Calu3 (cell line): ENCODE measurements at regions not wholly inside any gene's neighbourhood (a gene's known extent, or its start where the extent isn't known, plus 50 kb on each side); places are given as distances from the start of the nearest gene placed in this dataset.

ENCODE experiments used
- BruUV-seq: library from RNA; stranded (reverse); fragments of 400-500 nt; replicated peaks from 2 replicates; lab custom pipeline; 2021; lab: Mats Ljungman, UMichigan
- CTCF ChIA-PET: fragments of 300-600 bp; sonication (Branson Sonifier 250); formaldehyde crosslinking; loops from one replicate; lab custom pipeline; 2022; ENCODE audit warnings: antibody characterized with exemption; lab: Charles Lee
- DNase-seq: peaks from one replicate; pipeline ENCODE4 v3.0.0; 2022
- H3K27ac Mint-ChIP-seq: one replicate; pipeline ENCODE4 v1.8.0; 2022; ENCODE audit warnings: mixed read lengths; ENCODE audit not compliant: unreplicated experiment
- H3K27me3 Mint-ChIP-seq: one replicate; pipeline ENCODE4 v1.8.0; 2022; ENCODE audit warnings: mixed read lengths; ENCODE audit not compliant: unreplicated experiment
- H3K36me3 Mint-ChIP-seq: one replicate; pipeline ENCODE4 v1.8.0; 2022; ENCODE audit warnings: mild to moderate bottlenecking, moderate library complexity, mixed read lengths; ENCODE audit not compliant: insufficient read depth, unreplicated experiment
- H3K4me1 Mint-ChIP-seq: one replicate; pipeline ENCODE4 v1.8.0; 2022; ENCODE audit warnings: mild to moderate bottlenecking, low read depth, mixed read lengths; ENCODE audit not compliant: unreplicated experiment
- H3K4me3 Mint-ChIP-seq: one replicate; pipeline ENCODE4 v1.8.0; 2022; ENCODE audit warnings: mild to moderate bottlenecking, low read depth, moderate library complexity, mixed read lengths; ENCODE audit not compliant: unreplicated experiment
- H3K9me3 Mint-ChIP-seq: one replicate; pipeline ENCODE4 v1.8.0; 2022; ENCODE audit warnings: low read depth, mixed read lengths; ENCODE audit not compliant: unreplicated experiment
- CTCF ChIP-seq: fragments of 200-600 bp; IDR thresholded peaks from one replicate; pipeline ENCODE4 v1.8.0; 2022; ENCODE audit warnings: antibody characterized with exemption; ENCODE audit not compliant: unreplicated experiment
- intact Hi-C: fragments of 100-400 bp; cut with micrococcal nuclease; formaldehyde crosslinking; loops from one replicate; pipeline ENCODE4 v1.10.0; 2022; ENCODE audit not compliant: unreplicated experiment

GRCh38 chr2:53378791-53379190 lies 388.8 kb upstream of the CHAC2 start:
- no TSS peak for BruUV-seq
- CTCF ChIA-PET = no interaction called here
- no peak for DNase-seq
- H3K9me3 Mint-ChIP-seq = no peaks in the 10 kb centered on the region
- H3K4me1 Mint-ChIP-seq = no peaks in the 10 kb centered on the region
- no peaks in the 10 kb centered on the region for H3K27me3 Mint-ChIP-seq
- no peak overlapping the region for H3K4me3 Mint-ChIP-seq
- no peak for TF ChIP-seq CTCF
- no peak overlapping the region for H3K27ac Mint-ChIP-seq
- intact Hi-C loops = no loop called here
- H3K36me3 Mint-ChIP-seq = no peaks in the 10 kb centered on the region

GRCh38 chr2:53373126-53373525 lies 394.5 kb upstream of the CHAC2 start:
- no peaks in the 10 kb centered on the region for H3K36me3 Mint-ChIP-seq
- no peak overlapping the region for H3K27ac Mint-ChIP-seq
- no peaks in the 10 kb centered on the region for H3K27me3 Mint-ChIP-seq
- TF ChIP-seq CTCF = no peak
- intact Hi-C loops = no loop called here
- no peak for DNase-seq
- CTCF ChIA-PET = no interaction called here
- no peaks in the 10 kb centered on the region for H3K9me3 Mint-ChIP-seq
- H3K4me3 Mint-ChIP-seq = no peak overlapping the region
- BruUV-seq = no TSS peak
- no peaks in the 10 kb centered on the region for H3K4me1 Mint-ChIP-seq

- no peaks in the 10 kb centered on the region for H3K4me1 Mint-ChIP-seq
- no peak overlapping the region for H3K4me3 Mint-ChIP-seq
- H3K27me3 Mint-ChIP-seq = no peaks in the 10 kb centered on the region
- peaks cover 3% of the 10 kb centered on the region for H3K9me3 Mint-ChIP-seq
- no peak for DNase-seq
- no peaks in the 10 kb centered on the region for H3K36me3 Mint-ChIP-seq
- intact Hi-C loops = no loop called here
- no peak overlapping the region for H3K27ac Mint-ChIP-seq
- no peak for TF ChIP-seq CTCF
- CTCF ChIA-PET = no interaction called here
- BruUV-seq = no TSS peak
Observed at GRCh38 chr2:53366543-53366942, 401.1 kb upstream of the CHAC2 start.

GRCh38 chr2:53362934-53363333 lies 404.7 kb upstream of the CHAC2 start:
- intact Hi-C loops = no loop called here
- Mint-ChIP-seq H3K36me3 (no peaks in the 10 kb centered on the region), H3K9me3 (peaks cover 3% of the 10 kb centered on the region), H3K4me3 (no peak overlapping the region), H3K27ac (no peak overlapping the region), H3K27me3 (no peaks in the 10 kb centered on the region), H3K4me1 (no peaks in the 10 kb centered on the region)
- no peak for DNase-seq
- CTCF ChIA-PET = no interaction called here
- BruUV-seq = no TSS peak
- no peak for TF ChIP-seq CTCF
